HepG2 (cell line): ENCODE measurements at regions not wholly inside any gene's neighbourhood (a gene's known extent, or its start where the extent isn't known, plus 50 kb on each side); places are given as distances from the start of the nearest gene placed in this dataset.
"Not testable (repeated sequence)": the region's sequence is repeated elsewhere in the genome, so short reads cannot be mapped to it uniquely, and the experiment has no call there.

Experiments
- ATAC-seq: fragments of 200-7000 bp; cut with Tn5 transposase; 3 replicates; pipeline ENCODE4 v1.9.1; 2020; ENCODE audit warnings: mild to moderate bottlenecking, moderate library complexity
- BruUV-seq: library from RNA; stranded (reverse); fragments of 400-500 nt; replicated peaks from 2 replicates; lab custom pipeline; 2021; lab: Mats Ljungman, UMichigan
- CTCF ChIA-PET: fragments of 300-600 bp; formaldehyde crosslinking; extraction: SDS; loops from one replicate; lab custom pipeline; 2021; ENCODE audit warnings: low total read pairs, inconsistent platforms, low intra/inter-chr PET ratio; lab: Yijun Ruan, JAX
- POLR2A ChIA-PET: fragments of 350-600 bp; sonication (Branson Sonifier 250); formaldehyde crosslinking; loops from one replicate; lab custom pipeline; 2020; ENCODE audit warnings: antibody characterized with exemption, inconsistent platforms; lab: Yijun Ruan, JAX
- DNase-seq: peaks from one replicate; pipeline ENCODE4 v3.0.0-alpha.2; 2015; ENCODE audit warnings: low spot score
- FAIRE-seq: peaks from 3 replicates; lab custom pipeline; 2011; peaks lifted over from hg19 to GRCh38; lab: Jason Lieb, UNC
- H2AFZ ChIP-seq: one replicate; pipeline ENCODE4 v1.6.1; 2011; ENCODE audit warnings: low read length, inconsistent platforms
- H3K27ac ChIP-seq: fragments of 300-600 bp; 3 replicates; pipeline ENCODE4 v1.8.0; 2011; ENCODE audit warnings: mixed run types, mild to moderate bottlenecking, mixed read lengths, low read length, inconsistent platforms; ENCODE audit not compliant: insufficient read depth; ENCODE audit errors: extremely low read length
- H3K27me3 ChIP-seq, 2 experiments: fragments of 200-600 bp in 1 of 2; 2 replicates in 1 of 2; 3 replicates in 1 of 2; pipeline versions ENCODE4 v1.6.0 to v1.8.0; 2011; ENCODE audit warnings: low read length in 2 of 2, mild to moderate bottlenecking in 2 of 2, moderate library complexity in 2 of 2, inconsistent platforms in 1 of 2; ENCODE audit not compliant: insufficient read depth in 2 of 2, control insufficient read depth in 1 of 2
- H3K36me3 ChIP-seq, 2 experiments: fragments of 200-600 bp in 1 of 2; replicated peaks in 1 of 2; 2 replicates in 1 of 2; 3 replicates in 1 of 2; pipeline versions ENCODE4 v1.5.1 to v1.8.0; 2011; ENCODE audit warnings: low read length in 2 of 2, inconsistent platforms in 1 of 2; ENCODE audit not compliant: insufficient read depth in 2 of 2, control insufficient read depth in 1 of 2
- H3K4me1 ChIP-seq: 2 replicates; pipeline ENCODE4 v1.5.1; 2012; ENCODE audit warnings: low read length, inconsistent platforms; ENCODE audit not compliant: insufficient read depth
- H3K4me2 ChIP-seq: 2 replicates; pipeline ENCODE4 v1.6.0; 2011; ENCODE audit warnings: low read depth, low read length, inconsistent platforms
- H3K4me3 ChIP-seq, 3 experiments: fragments of 200-600 bp in 1 of 3; sonication (generic), shearing (Covaris generic) in 1 of 3; replicated peaks in 1 of 3; 2 replicates each; pipeline ENCODE4 v1.5.1; 2011 to 2016; ENCODE audit warnings: low read length in 3 of 3, inconsistent platforms in 2 of 3, low read depth in 2 of 3, mild to moderate bottlenecking in 2 of 3, control low read depth in 1 of 3, mixed read lengths in 1 of 3; ENCODE audit not compliant: insufficient read depth in 1 of 3
- H3K79me2 ChIP-seq: one replicate; pipeline ENCODE4 v1.6.1; 2011; ENCODE audit warnings: low read length, inconsistent platforms; ENCODE audit not compliant: insufficient read depth
- H3K9ac ChIP-seq: 2 replicates; pipeline ENCODE4 v1.6.0; 2011; ENCODE audit warnings: mild to moderate bottlenecking, low read depth, low read length, inconsistent platforms; ENCODE audit not compliant: insufficient read depth
- H3K9me3 ChIP-seq: 2 replicates; pipeline ENCODE4 v1.5.1; 2012; ENCODE audit warnings: mild to moderate bottlenecking, low read length
- H4K20me1 ChIP-seq: 2 replicates; pipeline ENCODE4 v1.6.0; 2011; ENCODE audit warnings: inconsistent platforms, mild to moderate bottlenecking, low read length, moderate library complexity; ENCODE audit not compliant: insufficient read depth
- ERF ChIP-seq: IDR thresholded peaks from 2 replicates; pipeline ENCODE4 v1.6.1; 2018; ENCODE audit warnings: missing biosample characterization, missing genetic modification reagents
- NFKBIZ ChIP-seq: IDR thresholded peaks from 2 replicates; pipeline ENCODE4 v1.6.1; 2018; ENCODE audit warnings: missing genetic modification reagents, missing compliant biosample characterization
- PREB ChIP-seq: sonication (generic); formaldehyde crosslinking; IDR thresholded peaks from 2 replicates; pipeline ENCODE4 v1.4.0; 2020; ENCODE audit warnings: missing genetic modification reagents
- REXO4 ChIP-seq: sonication (generic); formaldehyde crosslinking; IDR thresholded peaks from 2 replicates; pipeline ENCODE4 v1.8.0; 2022; ENCODE audit warnings: missing genetic modification reagents, mild to moderate bottlenecking, borderline replicate concordance
- SALL2 ChIP-seq: sonication (generic); formaldehyde crosslinking; IDR thresholded peaks from 2 replicates; pipeline ENCODE4 v1.8.1; 2023; ENCODE audit warnings: mild to moderate bottlenecking, missing genetic modification reagents, inconsistent platforms
- ZKSCAN8 ChIP-seq: IDR thresholded peaks from 2 replicates; pipeline ENCODE4 v1.6.1; 2016; ENCODE audit warnings: borderline replicate concordance, missing genetic modification reagents, missing compliant biosample characterization
- ZMYM4 ChIP-seq: sonication (generic); formaldehyde crosslinking; IDR thresholded peaks from 2 replicates; pipeline ENCODE4 v1.8.1; 2023; ENCODE audit warnings: mild to moderate bottlenecking, missing genetic modification reagents
- ZNF251 ChIP-seq: sonication (generic); formaldehyde crosslinking; IDR thresholded peaks from 2 replicates; pipeline ENCODE4 v1.9.0; 2021; ENCODE audit warnings: mild to moderate bottlenecking, missing genetic modification reagents
- ZNF567 ChIP-seq: sonication (generic); formaldehyde crosslinking; IDR thresholded peaks from 2 replicates; pipeline ENCODE4 v1.8.1; 2023; ENCODE audit warnings: mild to moderate bottlenecking, missing genetic modification reagents, borderline replicate concordance
- ZNF589 ChIP-seq: sonication (generic); formaldehyde crosslinking; conservative IDR thresholded peaks from 2 replicates; pipeline ENCODE4 v1.8.0; 2022; ENCODE audit warnings: mild to moderate bottlenecking, moderate library complexity, missing genetic modification reagents
- WGBS: methylation state at CpG from one replicate; pipeline ENCODE4 v1.1.6; 2017; ENCODE audit warnings: low lambda C conversion rate; 5-methylcytosine and 5-hydroxymethylcytosine counted together
- in situ Hi-C: cut with HindIII; loops from 2 replicates; pipeline ENCODE4 v1.10.0; 2017; ENCODE audit warnings: low pct_unique_long_range_greater_than_20kb; ENCODE audit not compliant: extremely low pct_ligation_motif_present
- intact Hi-C: fragments of 100-400 bp; cut with micrococcal nuclease; formaldehyde crosslinking; loops from one replicate; pipeline ENCODE4 v1.10.0; 2022; ENCODE audit not compliant: unreplicated experiment
- TF ChIP-seq, protein P1 (sequence below): sonication (generic); formaldehyde crosslinking; IDR thresholded peaks from 2 replicates; pipeline ENCODE4 v1.4.0; 2020; ENCODE audit warnings: mild to moderate bottlenecking, missing genetic modification reagents
- TF ChIP-seq, protein P2 (sequence below): sonication (generic); formaldehyde crosslinking; IDR thresholded peaks from 2 replicates; pipeline ENCODE4 v1.5.1; 2020; ENCODE audit warnings: mild to moderate bottlenecking, missing genetic modification reagents, moderate library complexity
- TF ChIP-seq, protein P3 (sequence below): sonication (generic); formaldehyde crosslinking; IDR thresholded peaks from 2 replicates; pipeline ENCODE4 v1.8.0; 2022; ENCODE audit warnings: missing genetic modification reagents, low read depth, mild to moderate bottlenecking, borderline replicate concordance

DNA sequence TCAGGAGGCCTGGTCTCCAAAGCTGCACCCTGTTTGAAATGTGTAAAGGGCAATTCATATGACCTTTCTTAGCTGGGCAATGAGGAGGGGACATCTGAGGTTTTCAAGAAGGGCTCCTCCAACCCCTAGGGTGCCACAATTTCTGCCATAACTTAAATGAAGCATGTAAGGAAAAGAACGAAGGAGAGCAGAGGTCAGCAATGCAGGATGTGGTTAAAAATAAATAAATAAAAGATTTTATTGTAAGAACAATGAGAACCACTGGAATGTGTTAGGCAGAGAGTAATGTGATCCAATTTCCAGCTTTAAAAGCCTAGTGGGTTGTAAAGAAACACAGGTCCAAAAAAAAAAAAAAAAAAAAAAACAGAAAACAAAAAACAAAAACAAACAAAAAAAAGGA is 673.1 kb downstream of the TNS3 start:
- 0% methylated on average over 1 of the region's 1 CpG for WGBS
- ChIA-PET POLR2A (no interaction called here), CTCF (no interaction called here)
- Histone ChIP-seq H4K20me1 (no peaks in the 10 kb centered on the region), H3K36me3 (no peaks in the 10 kb centered on the region), H3K27me3 (no peaks in the 10 kb centered on the region), H3K4me2 (no peak overlapping the region), H3K4me1 (no peaks in the 10 kb centered on the region), H3K79me2 (no peaks in the 10 kb centered on the region), H2AFZ (no peak overlapping the region), H3K9ac (no peak overlapping the region), H3K27ac (no peak overlapping the region), H3K9me3 (no peaks in the 10 kb centered on the region), H3K4me3 (no peak overlapping the region)
- in situ Hi-C loops (no loop called here), intact Hi-C loops (no loop called here)
- TF ChIP-seq REXO4 (CRISPR knock-in tag) (no peak), ZNF251 (no peak), ZNF589 (CRISPR knock-in tag) (no peak), SALL2 (CRISPR knock-in tag) (no peak), ERF (CRISPR knock-in tag) (no peak), PREB (CRISPR knock-in tag) (no peak), ZMYM4 (CRISPR knock-in tag) (no peak), ZKSCAN8 (CRISPR knock-in tag) (no peak), ZNF567 (CRISPR knock-in tag) (no peak), NFKBIZ (CRISPR knock-in tag) (no peak)
- TF ChIP-seq, protein P1, sequence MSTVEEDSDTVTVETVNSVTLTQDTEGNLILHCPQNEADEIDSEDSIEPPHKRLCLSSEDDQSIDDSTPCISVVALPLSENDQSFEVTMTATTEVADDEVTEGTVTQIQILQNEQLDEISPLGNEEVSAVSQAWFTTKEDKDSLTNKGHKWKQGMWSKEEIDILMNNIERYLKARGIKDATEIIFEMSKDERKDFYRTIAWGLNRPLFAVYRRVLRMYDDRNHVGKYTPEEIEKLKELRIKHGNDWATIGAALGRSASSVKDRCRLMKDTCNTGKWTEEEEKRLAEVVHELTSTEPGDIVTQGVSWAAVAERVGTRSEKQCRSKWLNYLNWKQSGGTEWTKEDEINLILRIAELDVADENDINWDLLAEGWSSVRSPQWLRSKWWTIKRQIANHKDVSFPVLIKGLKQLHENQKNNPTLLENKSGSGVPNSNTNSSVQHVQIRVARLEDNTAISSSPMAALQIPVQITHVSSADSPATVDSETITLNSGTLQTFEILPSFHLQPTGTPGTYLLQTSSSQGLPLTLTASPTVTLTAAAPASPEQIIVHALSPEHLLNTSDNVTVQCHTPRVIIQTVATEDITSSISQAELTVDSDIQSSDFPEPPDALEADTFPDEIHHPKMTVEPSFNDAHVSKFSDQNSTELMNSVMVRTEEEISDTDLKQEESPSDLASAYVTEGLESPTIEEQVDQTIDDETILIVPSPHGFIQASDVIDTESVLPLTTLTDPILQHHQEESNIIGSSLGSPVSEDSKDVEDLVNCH (CRISPR knock-in tag), result no peak
- TF ChIP-seq, protein P2, sequence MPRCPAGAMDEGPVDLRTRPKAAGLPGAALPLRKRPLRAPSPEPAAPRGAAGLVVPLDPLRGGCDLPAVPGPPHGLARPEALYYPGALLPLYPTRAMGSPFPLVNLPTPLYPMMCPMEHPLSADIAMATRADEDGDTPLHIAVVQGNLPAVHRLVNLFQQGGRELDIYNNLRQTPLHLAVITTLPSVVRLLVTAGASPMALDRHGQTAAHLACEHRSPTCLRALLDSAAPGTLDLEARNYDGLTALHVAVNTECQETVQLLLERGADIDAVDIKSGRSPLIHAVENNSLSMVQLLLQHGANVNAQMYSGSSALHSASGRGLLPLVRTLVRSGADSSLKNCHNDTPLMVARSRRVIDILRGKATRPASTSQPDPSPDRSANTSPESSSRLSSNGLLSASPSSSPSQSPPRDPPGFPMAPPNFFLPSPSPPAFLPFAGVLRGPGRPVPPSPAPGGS (CRISPR knock-in tag), result no peak
- TF ChIP-seq, protein P3, sequence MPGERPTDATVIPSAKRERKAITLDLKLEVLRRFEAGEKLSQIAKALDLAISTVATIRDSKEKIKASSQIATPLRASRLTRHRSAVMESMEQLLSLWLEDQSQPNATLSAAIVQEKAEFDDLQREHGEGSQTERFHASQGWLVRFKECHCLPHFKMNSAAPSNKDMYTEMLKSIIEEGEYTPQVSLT (CRISPR knock-in tag), result no peak
- DNase-seq (no peak), FAIRE-seq (no peak), ATAC-seq (no peak)
- BruUV-seq, result no TSS peak

DNA sequence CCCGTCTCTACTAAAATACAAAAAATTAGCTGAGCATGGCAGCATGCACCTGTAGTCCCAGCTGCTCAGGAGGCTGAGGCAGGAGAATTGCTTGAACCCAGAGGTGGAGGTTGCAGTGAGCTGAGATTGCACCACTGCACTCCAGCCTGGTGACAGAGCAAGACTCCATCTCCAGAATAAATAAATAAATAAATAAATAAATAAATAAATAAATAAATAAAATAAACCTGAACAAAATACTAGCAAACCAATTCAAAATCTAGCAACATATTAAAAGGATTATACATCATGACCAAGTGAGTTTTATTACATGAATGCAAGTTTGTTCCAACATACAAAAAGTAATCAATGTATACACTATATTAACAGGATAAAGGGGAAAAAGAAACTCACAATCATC is 677.4 kb downstream of the TNS3 start:
- BruUV-seq, H3K9me3 ChIP-seq, intact Hi-C loops, H2AFZ ChIP-seq, H4K20me1 ChIP-seq, H3K9ac ChIP-seq, H3K36me3 ChIP-seq, CTCF ChIA-PET, H3K4me3 ChIP-seq, DNase-seq, H3K4me1 ChIP-seq, H3K27ac ChIP-seq, H3K27me3 ChIP-seq, FAIRE-seq, POLR2A ChIA-PET, H3K4me2 ChIP-seq, ATAC-seq, H3K79me2 ChIP-seq, in situ Hi-C loops: not testable (repeated sequence)
- WGBS, result 67% methylated on average over 1 of the region's 1 CpG
